HK-2 (cell line): ENCODE measurements at regions not wholly inside any gene's neighbourhood (a gene's known extent, or its start where the extent isn't known, plus 50 kb on each side); places are given as distances from the start of the nearest gene placed in this dataset.

Experiments used
- DNase-seq: peaks from one replicate; pipeline ENCODE4 v3.0.0-alpha.2; 2018; ENCODE audit not compliant: unreplicated experiment

- DNase-seq: no peak
Observed at GRCh38 chr12:118607831-118608230, 231.5 kb downstream of the SUDS3 start.

GRCh38 chr12:118608770-118609344, 232.5 kb downstream of the SUDS3 start:
- no peak for DNase-seq

- no peak for DNase-seq
Observed at GRCh38 chr12:118611295-118611694, 234.9 kb downstream of the SUDS3 start.

GRCh38 chr12:118611770-118612169, 235.4 kb downstream of the SUDS3 start:
- no peak for DNase-seq

- DNase-seq: no peak
Observed at GRCh38 chr12:118617611-118618450, 241.5 kb downstream of the SUDS3 start.

- DNase-seq: no peak
Observed at GRCh38 chr12:118618695-118619094, 242.3 kb downstream of the SUDS3 start.

- DNase-seq: no peak
Observed at GRCh38 chr12:118625050-118625675, 248.8 kb downstream of the SUDS3 start.

- DNase-seq: no peak
Observed at GRCh38 chr12:118633071-118633470, 256.7 kb downstream of the SUDS3 start.

- DNase-seq: no peak
Observed at GRCh38 chr12:118635276-118635675, 258.9 kb downstream of the SUDS3 start.

GRCh38 chr12:118637767-118638370, 261.5 kb downstream of the SUDS3 start:
- DNase-seq: no peak

GRCh38 chr12:118641249-118641648, 264.9 kb downstream of the SUDS3 start:
- DNase-seq: no peak

- peak; percentile 14 for DNase-seq
Observed at GRCh38 chr12:118645219-118645618, 268.9 kb downstream of the SUDS3 start.

- no peak for DNase-seq
Observed at GRCh38 chr12:118649765-118650585, 273.6 kb downstream of the SUDS3 start.

GRCh38 chr12:118650586-118650960, 274.2 kb downstream of the SUDS3 start:
- DNase-seq: no peak

GRCh38 chr12:118651487-118651886, 275.1 kb downstream of the SUDS3 start:
- DNase-seq: no peak

GRCh38 chr12:118655588-118655987, 279.2 kb downstream of the SUDS3 start:
- no peak for DNase-seq

GRCh38 chr12:118680356-118680963, 300.9 kb upstream of the SRRM4 start:
- no peak for DNase-seq

GRCh38 chr12:118682656-118683055, 298.7 kb upstream of the SRRM4 start:
- DNase-seq: no peak

GRCh38 chr12:118685983-118686607, 295.2 kb upstream of the SRRM4 start:
- DNase-seq: no peak

- no peak for DNase-seq
Observed at GRCh38 chr12:118689793-118690192, 291.5 kb upstream of the SRRM4 start.

GRCh38 chr12:118690506-118690905, 290.8 kb upstream of the SRRM4 start:
- DNase-seq: no peak
